C4-2B (cell line): ENCODE measurements at regions not wholly inside any gene's neighbourhood (a gene's known extent, or its start where the extent isn't known, plus 50 kb on each side); places are given as distances from the start of the nearest gene placed in this dataset.

Source experiments
- ZFX ChIP-seq: fragments of 450-650 bp; IDR thresholded peaks from 2 replicates; pipeline ENCODE4 v1.6.1; 2017
- TF ChIP-seq, protein P1 (sequence below): fragments of 450-650 bp; conservative IDR thresholded peaks from 2 replicates; pipeline ENCODE4 v1.5.1; 2017; ENCODE audit warnings: mild to moderate bottlenecking

DNA sequence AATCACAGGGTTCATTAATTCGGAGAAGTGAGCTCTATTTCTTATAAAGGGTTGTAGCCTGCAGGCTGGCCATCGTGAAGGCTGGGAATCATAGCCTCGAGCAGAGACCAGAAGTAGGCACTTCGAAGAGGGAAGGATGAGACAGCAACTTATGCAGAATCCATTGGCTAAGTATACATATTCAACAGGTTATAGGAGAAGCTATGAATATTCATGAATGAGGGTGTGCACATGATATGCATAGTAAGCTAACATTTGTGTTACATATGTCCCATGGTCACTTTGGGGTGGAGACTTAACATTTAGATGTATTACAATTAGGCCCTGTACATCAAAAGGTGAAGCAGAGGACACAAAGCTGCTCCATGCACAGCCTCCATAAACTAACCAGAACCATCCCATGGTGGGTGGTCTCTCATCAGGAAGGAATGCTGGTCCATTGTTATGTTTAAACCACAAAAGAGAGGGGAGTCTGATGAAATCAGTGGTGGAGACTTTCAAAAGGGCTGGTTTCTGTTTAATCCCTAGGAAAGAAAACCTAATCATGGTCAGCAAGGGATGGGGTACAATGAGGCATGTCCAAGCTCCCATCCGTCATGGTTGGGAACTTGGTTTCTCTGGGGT lies 80.8 kb upstream of the FHIT start:
- TF ChIP-seq, protein P1, sequence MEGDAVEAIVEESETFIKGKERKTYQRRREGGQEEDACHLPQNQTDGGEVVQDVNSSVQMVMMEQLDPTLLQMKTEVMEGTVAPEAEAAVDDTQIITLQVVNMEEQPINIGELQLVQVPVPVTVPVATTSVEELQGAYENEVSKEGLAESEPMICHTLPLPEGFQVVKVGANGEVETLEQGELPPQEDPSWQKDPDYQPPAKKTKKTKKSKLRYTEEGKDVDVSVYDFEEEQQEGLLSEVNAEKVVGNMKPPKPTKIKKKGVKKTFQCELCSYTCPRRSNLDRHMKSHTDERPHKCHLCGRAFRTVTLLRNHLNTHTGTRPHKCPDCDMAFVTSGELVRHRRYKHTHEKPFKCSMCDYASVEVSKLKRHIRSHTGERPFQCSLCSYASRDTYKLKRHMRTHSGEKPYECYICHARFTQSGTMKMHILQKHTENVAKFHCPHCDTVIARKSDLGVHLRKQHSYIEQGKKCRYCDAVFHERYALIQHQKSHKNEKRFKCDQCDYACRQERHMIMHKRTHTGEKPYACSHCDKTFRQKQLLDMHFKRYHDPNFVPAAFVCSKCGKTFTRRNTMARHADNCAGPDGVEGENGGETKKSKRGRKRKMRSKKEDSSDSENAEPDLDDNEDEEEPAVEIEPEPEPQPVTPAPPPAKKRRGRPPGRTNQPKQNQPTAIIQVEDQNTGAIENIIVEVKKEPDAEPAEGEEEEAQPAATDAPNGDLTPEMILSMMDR: no peak
- no peak for TF ChIP-seq ZFX
